ENCODE measurements at regions not wholly inside any gene's neighbourhood (a gene's known extent, or its start where the extent isn't known, plus 50 kb on each side); places are given as distances from the start of the nearest gene placed in this dataset.

DNA sequence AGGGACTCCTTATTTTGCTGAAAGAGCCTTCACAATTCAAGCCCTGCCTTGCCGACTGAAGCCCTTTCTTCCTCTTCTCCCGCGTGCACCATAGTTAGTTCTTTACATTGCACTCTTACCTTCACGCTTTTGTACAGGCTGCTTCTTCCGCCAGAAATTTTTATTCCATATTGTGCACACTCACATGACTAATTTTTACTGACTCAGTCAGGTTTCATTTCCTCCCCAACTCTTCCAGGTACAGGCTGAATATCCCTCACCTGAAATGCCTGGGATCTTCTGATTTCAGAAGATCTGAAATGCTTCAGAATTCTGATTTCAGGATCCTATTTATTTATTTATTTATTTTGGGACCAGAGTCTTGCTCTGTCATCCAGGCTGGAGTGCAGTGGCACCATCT is 172.8 kb downstream of the ZNF281 start (continued):
- no peak for TF ChIP-seq SIN3A (conservative IDR thresholded peaks at IDR 0.05 in 1 of 2, IDR thresholded peaks at IDR 0.05 in 1 of 2; ENCODE audit: low read depth in 1 of 2, low read length in 2 of 2)

Measured in H1 (cell line).